Colon (tissue), 2 donors: ENCODE measurements at regions not wholly inside any gene's neighbourhood (a gene's known extent, or its start where the extent isn't known, plus 50 kb on each side); places are given as distances from the start of the nearest gene placed in this dataset.

ENCODE experiments used
- FAIRE-seq: peaks from 2 replicates; lab custom pipeline; 2012; peaks lifted over from hg19 to GRCh38; lab: Jason Lieb, UNC
- donor health status: control.
- donor health status: control.

DNA sequence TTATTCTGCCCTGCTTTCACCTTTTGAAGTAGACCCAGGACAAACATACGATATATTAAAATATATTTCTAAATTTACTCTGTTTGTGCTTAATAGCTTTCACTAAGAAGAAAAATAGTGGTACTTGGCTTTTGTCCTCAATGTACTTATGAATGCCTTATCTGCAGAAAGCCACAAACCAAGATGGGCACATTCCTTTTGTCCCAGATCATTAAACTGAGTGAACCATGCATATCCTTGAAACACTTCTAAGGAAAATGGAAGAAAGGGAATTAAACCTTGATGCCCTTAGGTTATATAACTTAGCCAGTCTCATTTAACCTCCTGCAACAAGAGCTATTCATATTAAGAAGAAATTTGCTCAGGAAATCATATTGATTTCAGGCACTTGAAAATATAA, 553.8 kb upstream of the CDH9 start:
- no peak for FAIRE-seq

DNA sequence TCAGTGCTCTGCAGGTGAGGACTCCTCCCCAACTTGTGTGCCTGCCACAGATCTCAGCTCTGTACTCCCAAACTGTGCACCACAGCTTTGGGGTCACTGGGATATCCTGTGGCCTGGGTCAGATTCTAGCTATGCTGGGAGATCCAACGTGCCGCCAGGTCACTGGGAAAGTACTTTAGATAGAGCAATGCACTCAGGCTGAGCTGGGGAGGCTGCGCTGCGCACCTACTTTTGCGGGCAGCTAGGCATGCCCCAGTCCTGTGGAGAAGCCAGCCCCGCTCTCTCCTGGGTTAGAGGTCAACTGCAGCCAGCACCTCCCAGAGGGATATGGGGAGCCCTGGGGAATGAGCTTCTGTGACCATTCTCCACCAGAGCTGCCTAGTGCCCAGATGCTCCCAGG, 552.1 kb upstream of the CDH9 start:
- FAIRE-seq: no peak

- peak; percentile 68 for FAIRE-seq
These were observed 539.9 kb upstream of the CDH9 start for GRCh38 chr5:27578279-27578678.

DNA sequence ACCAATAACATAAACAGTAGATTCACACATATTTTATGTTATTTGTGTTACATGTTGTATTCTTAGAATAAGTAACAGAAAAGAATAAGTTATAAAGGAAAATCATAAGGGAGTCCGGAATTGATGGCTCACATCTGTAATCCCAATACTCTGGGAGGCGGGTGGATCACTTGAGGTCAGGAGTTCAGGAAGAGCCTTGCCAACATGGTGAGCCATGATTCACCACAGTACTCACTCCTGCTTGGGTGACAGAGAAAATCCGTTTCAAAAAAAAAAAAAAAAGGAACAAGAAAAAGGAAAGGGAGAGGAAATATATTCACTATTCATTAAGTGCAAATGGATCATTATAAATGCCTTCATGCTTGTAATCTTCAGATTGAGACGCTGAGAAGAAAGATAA, 533.3 kb upstream of the CDH9 start:
- FAIRE-seq: no peak

DNA sequence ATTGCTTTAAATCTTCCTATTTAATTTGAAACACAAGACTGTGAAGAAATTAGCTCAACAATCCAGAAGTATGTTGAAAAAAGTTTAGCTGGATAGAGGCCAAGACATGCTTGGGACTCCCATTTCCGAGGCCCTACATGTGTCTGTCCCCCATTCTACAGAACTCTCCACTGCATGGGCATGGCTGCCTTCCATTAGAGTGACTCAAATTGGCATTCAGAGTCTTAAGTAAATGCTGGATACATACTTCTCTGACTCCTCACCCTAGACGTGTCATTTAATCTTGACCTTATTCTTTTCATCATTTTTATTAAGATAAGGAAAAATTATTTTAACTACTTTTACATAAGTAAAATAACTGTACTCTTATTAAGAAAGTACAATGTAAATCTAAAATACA, 530.4 kb upstream of the CDH9 start:
- FAIRE-seq: no peak

- FAIRE-seq: no peak
These were observed 523.0 kb upstream of the CDH9 start for GRCh38 chr5:27561408-27561807.

DNA sequence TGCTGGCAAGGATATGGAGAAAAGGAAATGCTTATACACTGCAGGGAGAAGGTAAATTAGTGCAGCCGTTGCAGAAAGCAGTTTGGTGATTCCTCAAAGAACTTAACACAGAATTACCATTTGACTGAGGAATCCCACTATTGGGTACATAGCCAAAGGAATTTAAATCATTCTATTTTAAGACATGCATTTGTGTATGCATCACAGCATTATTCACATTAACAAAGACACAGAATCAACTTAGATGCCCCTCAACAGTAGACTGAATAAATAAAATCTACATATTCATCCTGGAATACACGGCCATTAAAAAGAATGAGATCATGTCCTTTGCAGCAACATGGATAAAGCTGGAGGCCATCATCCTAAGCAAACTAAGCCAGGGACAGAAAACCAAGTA, 510.1 kb upstream of the CDH9 start:
- FAIRE-seq: no peak

DNA sequence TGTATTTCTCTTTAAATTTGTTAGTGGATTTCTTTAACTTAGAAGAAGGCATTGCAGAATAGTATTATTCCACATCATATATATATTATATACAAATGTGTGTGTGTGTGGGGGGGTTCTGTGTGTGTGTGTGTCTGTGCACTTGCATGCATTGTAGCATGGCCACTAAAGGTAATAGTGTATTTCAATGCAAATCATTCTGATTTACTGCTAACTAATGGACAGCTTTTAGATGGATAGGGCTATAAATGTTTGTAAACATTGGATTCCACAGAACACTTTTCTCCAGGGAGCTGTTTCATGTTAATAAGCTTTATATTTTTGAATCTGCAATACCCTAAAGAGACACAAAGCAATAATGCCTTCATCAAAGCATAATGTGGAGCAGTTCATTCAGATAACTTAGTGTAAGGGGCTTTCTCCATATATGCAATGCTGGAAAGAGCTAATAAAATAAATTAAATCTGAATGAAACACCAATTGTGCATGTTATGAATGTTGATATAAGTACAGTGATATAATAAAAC, 496.7 kb upstream of the CDH9 start:
- no peak for FAIRE-seq

DNA sequence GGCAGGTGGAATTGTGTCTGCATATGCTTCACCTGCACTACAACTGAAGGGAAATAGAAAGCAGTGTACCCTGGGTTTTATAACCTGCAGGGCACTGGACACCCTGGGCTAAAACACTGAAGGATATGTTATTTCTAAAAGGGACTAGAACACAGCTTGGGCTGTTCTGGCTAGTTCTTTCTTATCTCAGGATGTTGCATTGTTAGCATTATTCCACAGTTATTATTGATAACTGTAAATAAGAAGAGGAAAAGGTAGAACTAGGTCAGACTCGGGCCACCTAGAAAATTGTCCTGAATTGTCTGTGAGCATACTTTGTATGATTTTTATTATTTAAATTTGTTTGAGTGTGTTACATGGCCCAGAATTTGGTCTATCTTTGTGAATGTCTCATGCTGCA, 493.9 kb upstream of the CDH9 start:
- no peak for FAIRE-seq

GRCh38 chr5:27524515-27524914, 486.1 kb upstream of the CDH9 start:
- FAIRE-seq: peak; percentile 51

- FAIRE-seq: no peak
These were observed 485.2 kb upstream of the CDH9 start for GRCh38 chr5:27523629-27524028.

- no peak for FAIRE-seq
These were observed 478.1 kb upstream of the CDH9 start for GRCh38 chr5:27516437-27516836.

DNA sequence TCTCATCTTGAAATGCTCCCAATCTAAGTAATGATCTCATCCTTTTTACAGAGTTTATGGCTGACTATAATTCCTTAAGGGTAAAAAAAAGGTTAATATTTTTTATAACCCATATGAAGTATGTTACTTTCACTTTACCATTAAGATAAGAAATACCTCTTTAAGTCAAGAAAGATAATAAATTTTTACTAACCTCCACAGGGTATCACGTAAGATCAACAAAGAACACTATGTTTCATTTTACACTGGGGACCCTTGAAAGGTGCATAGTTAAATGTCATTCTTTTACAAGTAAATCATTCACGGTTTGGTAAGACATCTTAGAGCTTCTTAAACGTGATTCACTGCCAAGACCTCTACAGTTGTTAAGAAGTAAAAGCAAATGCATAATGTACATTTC, 472.7 kb upstream of the CDH9 start:
- FAIRE-seq: no peak

DNA sequence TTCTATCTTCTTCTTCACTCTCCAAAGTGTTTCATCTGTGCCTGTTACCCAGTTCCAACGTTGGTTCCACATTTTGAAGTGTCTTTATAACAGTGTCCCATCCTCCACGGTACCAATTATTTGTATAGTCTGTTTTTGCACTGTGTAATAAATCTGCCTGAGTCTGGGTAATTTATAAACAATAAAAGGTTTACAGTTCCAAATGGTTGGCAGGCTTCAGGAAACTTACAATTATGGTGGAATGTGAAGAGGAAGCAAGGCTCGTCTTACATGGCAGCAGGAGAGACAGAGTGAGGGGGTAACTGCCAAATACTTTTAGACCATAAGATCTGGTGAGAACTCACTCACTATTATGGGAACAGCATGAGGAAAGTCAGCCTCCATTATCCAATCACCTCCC, 465.4 kb upstream of the CDH9 start:
- FAIRE-seq: no peak

- FAIRE-seq: no peak
These were observed 463.9 kb upstream of the CDH9 start for GRCh38 chr5:27502236-27502635.

- FAIRE-seq: no peak
These were observed 459.1 kb upstream of the CDH9 start for GRCh38 chr5:27497491-27497890.

- no peak for FAIRE-seq
These were observed 456.5 kb upstream of the CDH9 start for GRCh38 chr5:27494887-27495286.

- no peak for FAIRE-seq
These were observed 453.5 kb upstream of the CDH9 start for GRCh38 chr5:27491746-27492439.

- FAIRE-seq: no peak
These were observed 452.7 kb upstream of the CDH9 start for GRCh38 chr5:27491047-27491446.

GRCh38 chr5:27489701-27490100, 451.3 kb upstream of the CDH9 start:
- no peak for FAIRE-seq

DNA sequence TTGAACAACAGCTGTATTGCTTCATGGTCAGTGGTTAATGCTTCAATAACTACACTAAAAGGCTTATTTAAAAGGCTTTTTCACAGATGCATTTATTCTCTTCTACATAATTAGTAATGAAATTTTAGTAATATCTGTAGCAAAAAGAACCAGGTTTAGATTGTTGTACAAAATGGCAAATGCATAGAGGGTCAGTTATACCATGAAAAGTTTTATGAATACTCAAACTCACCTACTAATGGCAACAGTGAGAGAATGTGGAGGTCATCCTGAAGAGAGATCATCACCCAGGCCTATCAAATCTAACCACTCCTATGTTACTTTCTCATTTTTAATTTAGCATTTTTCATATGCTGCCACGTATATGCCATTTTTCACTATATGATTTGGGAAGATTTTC, 444.3 kb upstream of the CDH9 start:
- FAIRE-seq: no peak

DNA sequence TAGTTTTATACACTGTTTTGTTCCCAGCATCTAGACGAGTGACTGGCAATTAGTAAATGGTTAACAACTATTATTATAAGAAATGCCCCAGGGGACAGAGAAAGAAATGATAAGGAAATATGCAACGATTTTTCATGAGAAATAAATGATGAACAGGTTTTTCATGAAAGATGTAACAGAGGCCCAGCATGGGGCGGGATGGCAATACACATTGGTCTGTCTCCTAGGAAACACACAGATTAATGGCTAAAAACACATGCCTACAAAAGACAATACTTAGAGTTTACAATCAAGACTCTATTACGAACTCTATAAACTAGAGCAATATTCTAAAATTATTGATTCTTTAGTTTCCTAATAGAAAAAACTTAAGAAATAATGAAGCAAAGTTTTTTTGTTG, 441.5 kb upstream of the CDH9 start:
- no peak for FAIRE-seq

GRCh38 chr5:27477550-27477949, 439.2 kb upstream of the CDH9 start:
- no peak for FAIRE-seq

DNA sequence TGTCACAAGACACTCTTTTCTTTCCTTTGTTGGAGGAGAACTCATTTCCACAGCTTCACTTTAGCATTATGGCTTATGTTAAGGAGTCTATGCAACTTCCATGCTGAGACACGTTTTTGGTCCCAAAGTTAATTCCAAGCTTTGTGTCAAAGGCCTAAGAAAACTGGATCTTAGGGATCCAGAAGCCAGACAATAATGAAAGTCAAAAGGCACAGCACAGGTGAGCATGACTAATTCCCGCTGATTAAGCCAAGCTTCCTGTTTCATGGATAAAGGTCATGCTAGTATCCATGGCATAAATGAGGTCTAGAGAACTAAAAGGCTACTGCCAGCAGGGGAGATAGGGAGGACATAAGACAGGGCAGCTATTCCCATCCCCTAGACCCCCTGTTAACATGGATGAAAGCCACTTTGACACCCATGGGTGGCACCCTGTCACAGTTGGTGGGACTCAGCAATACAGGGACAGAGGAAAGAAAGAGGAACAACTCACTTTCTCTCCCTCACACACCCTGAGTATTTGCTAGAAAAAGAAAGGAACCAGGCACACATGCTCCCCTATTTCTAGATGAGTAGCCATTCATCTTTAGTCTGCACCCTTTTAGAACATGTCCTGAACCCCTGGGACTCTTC, 438.1 kb upstream of the CDH9 start:
- no peak for FAIRE-seq
